ENCODE measurements at regions not wholly inside any gene's neighbourhood (a gene's known extent, or its start where the extent isn't known, plus 50 kb on each side); places are given as distances from the start of the nearest gene placed in this dataset.

- TF ChIP-seq EZH2 (IDR thresholded peaks at IDR 0.05; ENCODE audit: low read depth, low read length, severe bottlenecking), result no peak
- no peak for TF ChIP-seq ATF2 (IDR thresholded peaks at IDR 0.05; ENCODE audit: low read length)
- TF ChIP-seq CBX8 (IDR thresholded peaks at IDR 0.05; ENCODE audit: borderline replicate concordance, low read depth, low read length), result no peak
- no peak for TF ChIP-seq EGR1 (IDR thresholded peaks at IDR 0.05; ENCODE audit: borderline replicate concordance, low read depth, low read length)
These were observed 257.3 kb downstream of the GPAM start (continued) for GRCh38 chr10:111926286-111926685.

All from H1 (cell line).